NCI-H1417 treated with DMSO at 0.1 percent for 48 hours (cell line): ENCODE measurements at regions not wholly inside any gene's neighbourhood (a gene's known extent, or its start where the extent isn't known, plus 50 kb on each side); places are given as distances from the start of the nearest gene placed in this dataset.
"Not testable (repeated sequence)": the region's sequence is repeated elsewhere in the genome, so short reads cannot be mapped to it uniquely, and the experiment has no call there.

Experiments
- DNase-seq: peaks from one replicate; lab custom pipeline; 2025; lab: John Stamatoyannopoulos, UW

- no peak for DNase-seq
Measured at GRCh38 chr7:68706291-68706690, 892.0 kb upstream of the AUTS2 start.

DNA sequence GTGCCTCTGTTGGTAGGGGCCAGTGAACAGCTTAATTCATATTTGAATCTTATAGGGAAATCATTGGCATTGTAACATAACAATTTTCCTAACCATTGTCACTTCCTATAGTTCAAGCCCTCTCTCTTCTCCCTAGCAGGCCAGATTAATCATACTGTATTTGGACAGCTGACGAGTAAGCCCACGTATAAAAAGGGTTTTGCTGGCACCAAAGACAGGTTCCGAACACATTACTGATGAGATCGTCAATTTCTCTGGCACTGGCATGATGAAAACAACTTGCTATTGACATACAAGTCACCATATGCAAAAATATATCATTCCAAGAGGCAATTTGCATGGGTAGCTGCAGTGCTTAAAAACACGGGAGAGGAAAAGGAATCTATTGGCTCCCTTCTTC, 891.1 kb upstream of the AUTS2 start:
- DNase-seq = no peak

GRCh38 chr7:68707958-68708357, 890.3 kb upstream of the AUTS2 start:
- no peak for DNase-seq

DNA sequence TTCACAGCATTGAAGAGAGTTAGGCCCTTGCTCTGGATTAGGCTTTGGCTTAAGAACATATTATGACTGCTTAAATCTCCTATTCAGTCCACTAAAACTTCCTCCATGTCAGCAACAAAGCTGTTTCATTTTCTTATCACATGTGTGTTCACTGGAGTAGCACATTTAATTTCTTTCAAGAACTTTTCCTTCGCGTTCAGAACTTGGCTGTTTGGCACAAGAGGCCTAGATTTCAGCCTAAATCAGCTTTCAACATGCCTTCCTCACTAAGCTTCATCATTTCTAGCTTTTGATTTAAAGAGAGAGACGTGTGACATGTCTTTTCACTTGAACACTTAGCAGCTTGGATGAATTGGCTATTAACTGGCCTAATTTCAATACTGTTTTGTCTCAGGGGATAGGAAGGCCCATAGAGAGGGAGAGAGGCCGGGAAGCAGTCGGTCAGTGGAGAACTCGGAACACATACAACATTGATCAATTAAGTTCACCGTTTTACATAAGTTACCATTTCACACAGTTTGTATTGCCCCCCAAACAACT, 885.2 kb upstream of the AUTS2 start:
- DNase-seq = no peak

- not testable (repeated sequence) for DNase-seq
Measured at GRCh38 chr7:68714135-68714534, 884.1 kb upstream of the AUTS2 start.

DNA sequence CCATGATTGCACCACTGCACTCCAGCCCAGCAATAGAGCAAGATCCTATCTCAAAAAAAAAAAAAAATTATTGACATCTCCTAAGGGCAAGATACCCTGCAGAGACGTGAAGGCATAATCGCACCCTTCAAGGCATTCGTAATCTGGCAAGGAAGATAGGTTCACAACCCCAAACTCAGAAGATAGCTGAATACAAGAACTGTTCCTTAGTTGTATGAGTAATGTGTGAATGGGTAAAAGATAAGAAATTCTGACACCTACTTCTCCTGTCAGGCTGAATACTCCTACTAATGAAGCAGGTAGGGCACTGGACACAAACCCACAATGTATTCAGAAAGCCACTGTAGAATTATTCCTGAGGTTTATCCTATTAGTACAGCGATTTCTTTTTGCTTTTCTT, 882.4 kb upstream of the AUTS2 start:
- DNase-seq = no peak

DNA sequence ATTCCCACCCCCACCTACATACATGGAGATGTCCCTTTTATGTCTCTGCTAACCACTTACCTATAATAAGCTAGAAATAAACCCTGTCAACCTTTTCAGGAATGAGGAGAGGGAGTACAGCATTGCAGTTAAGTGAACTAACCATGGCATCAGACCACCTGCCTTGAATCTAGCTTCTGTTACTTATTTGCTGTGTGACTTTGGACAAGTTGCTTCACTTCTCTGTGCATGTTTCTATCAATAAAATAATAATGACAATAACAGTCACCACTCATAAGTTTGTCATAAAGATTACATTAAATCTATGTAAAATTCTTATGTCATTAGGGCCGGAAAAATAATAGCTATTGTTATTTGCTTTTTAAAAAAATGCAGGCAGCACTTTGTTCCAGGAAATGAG, 881.1 kb upstream of the AUTS2 start:
- no peak for DNase-seq

GRCh38 chr7:68718097-68718551, 880.2 kb upstream of the AUTS2 start:
- no peak for DNase-seq

DNA sequence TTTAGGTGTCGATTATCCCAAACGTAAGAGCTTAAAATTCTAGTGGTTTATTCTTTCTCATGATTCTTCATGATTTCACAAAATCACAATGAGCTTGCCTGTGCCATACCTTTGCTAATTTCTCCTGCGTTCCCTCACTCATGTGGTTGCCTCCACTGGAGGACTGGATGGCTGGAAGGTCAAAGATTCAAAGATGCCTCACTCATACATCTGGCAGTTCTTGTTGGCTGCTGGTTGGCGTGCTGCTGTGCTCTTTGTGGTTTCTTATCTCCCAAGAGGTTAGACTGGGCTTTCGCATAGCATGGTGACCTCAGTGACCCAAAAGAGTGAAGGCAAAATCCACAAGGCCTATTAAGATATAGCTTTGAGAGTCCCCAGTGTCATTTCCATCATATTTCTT, 877.6 kb upstream of the AUTS2 start:
- DNase-seq = no peak

- DNase-seq = no peak
Measured at GRCh38 chr7:68722044-68722443, 876.2 kb upstream of the AUTS2 start.

- DNase-seq = no peak
Measured at GRCh38 chr7:68724965-68725364, 873.3 kb upstream of the AUTS2 start.

GRCh38 chr7:68725843-68726785, 872.2 kb upstream of the AUTS2 start:
- DNase-seq = no peak

DNA sequence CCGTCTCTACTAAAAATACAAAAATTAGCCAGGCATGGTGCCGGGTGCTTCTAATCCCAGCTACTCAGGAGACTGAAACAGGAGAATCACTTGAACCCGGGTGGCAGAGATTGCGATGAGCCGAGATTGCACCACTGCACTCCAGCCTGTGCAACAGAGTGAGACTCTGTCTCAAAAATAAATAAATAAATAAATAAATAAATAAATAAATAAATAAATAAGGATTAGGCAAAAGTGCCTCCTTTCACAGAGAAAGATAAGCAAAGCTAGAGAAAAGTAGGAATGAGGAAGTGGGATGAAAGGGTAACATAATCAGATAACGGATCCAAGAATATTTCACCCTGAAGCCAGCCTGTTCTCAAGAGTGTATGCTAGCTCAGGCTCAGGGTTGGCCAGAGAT, 869.6 kb upstream of the AUTS2 start:
- not testable (repeated sequence) for DNase-seq

- DNase-seq = no peak
Measured at GRCh38 chr7:68729371-68729770, 868.9 kb upstream of the AUTS2 start.

DNA sequence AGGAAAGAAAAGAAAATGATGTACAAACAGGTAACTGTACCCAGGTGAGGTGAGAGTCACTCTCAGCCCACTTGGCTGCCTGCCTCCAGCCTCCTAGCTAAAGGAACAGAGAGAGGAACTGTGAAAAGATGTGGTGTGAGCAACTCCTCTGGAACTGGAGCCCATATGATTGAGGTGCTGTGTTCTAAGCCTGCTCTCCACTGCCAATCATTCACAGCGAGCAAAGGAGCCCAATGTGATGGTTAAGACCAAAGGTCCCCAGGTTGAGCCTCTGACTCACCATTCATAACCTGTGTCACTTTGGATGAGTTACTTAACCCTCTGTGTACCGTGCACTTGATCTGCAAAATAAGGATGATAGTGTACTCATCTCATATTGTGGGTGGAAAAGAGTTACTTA, 868.1 kb upstream of the AUTS2 start:
- DNase-seq = no peak

GRCh38 chr7:68730964-68731363, 867.3 kb upstream of the AUTS2 start:
- no peak for DNase-seq

DNA sequence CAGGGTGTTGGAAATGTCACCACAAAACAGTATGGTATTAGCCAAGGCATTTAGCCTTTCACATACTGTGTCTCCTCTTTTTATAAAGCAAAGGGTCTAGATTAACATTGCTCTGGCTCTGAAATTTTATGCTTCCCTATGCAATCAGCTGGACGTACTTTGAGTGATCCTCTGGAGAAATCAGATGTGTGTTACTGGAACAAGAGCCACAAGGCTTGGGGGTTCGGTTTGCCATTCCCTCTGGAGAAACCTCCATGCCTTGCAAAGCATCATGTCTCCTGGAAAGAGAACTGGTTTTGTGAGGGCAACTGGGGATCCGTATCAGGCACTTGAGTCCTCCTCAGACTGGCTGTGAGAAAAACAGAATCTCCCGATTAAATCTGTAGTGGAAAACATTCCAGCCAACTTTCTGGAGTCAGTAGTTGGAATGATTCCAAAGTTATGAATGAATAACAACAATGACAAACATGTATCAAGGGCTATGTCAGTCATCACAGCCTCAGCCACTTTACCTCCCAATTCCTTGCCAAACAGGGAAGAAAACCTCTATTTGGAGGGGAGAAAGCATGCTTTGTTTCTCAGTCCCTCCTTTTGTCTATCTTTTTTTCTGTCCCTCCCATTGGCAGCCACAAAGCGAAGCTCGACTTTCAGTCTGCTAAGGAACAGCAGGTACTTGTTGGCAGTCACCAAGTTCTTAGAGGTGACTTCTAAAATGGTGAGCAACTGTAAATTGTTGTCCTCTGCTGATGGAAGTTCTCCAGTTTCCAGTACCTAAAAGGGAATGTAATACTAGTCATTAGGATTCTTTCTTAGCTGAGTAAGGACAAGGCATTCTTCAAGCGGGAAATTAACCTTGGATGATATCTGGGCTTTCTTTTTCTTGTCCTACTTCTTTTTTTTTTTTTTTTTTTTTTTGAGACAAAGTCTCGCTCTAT, 864.8 kb upstream of the AUTS2 start:
- DNase-seq = no peak

DNA sequence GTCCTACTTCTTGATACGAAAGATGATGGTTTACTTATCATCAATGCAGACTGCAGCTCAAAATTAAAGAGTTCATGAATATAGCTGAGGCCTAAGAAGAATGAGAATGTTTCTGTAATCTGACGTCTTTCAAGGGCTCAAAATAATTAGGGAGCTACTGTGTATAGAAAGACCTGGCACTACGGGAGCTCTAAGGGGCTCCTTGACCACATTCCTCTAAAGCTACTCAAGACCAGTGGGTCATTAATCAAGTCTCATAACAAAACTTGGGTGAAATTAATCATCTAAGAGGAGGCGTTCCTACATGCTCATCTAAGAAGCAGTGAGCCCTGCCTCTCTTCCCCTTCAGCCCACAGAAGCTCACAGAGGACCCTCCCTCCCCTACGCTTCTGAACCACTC, 863.8 kb upstream of the AUTS2 start:
- DNase-seq = no peak

- DNase-seq = no peak
Measured at GRCh38 chr7:68739306-68739705, 859.0 kb upstream of the AUTS2 start.

DNA sequence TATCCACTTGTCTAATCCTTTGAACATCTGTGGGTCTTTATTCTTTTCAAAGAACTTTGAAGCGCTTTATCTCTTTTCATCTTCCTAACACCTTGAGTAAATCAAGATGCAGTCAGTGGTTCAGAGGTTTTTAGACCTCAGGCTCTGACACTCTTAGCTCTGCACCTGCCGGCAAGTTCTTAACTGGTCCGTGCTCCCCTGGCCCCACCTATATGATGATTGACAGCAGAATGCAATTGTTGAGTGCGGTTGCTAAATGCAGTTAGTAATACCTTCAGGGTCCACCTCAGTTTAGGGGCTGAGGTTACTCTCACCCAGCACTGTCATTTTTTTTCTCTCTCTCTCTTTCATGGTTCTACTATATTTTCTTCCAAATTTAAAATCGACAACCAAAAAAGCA, 854.2 kb upstream of the AUTS2 start:
- DNase-seq = no peak

DNA sequence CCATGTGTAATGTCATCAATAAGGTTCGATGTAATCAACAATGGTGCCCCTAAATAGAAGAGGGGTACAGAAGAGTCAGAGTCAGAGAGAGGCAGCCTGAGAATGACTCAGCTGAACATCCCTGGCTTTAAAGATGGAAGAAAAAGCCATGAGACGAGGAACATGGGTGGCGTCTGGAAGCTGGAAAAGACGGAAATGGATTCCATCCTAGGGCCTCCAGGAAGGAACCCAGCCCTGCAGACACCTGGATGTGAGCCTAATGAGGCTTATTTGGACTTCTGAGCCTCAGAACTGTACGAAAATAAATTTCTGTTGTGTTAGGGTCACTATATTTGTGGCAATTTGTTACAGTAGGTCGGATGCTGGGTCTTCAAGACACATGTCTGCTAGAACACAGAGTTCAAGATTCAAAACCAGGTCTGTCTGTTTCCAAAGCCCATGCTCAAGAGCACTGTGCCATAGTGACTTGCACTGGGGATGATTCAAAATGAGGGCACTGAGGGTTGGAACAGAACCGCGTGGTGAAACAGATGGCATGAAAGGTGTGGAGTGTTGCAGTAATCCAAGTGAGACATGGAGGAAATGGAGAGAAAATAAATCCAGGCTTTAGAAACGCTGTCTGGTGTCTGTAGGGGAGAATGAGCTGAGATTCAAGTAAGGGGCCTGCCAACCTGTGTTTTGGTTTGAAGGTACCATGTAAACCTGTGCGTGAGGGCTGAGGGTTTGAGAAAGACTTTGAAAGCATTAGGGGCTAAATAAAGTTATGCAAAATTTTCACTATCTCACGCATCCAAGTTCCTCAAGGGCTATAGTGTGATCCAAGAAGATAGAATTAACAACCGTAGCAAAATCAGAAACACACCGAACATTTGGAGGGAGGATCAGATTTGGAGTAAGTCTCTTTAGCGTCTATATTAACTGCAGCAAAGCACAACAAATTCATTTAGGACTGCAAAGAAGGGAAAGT, 849.1 kb upstream of the AUTS2 start:
- DNase-seq = no peak
